H54 (cell line): ENCODE measurements at regions not wholly inside any gene's neighbourhood (a gene's known extent, or its start where the extent isn't known, plus 50 kb on each side); places are given as distances from the start of the nearest gene placed in this dataset.

ENCODE experiments used
- DNase-seq: peaks from one replicate; pipeline ENCODE4 v3.0.0; 2011; ENCODE audit warnings: low spot score, mixed read lengths; ENCODE audit not compliant: insufficient read length
- FAIRE-seq: peaks from 3 replicates; lab custom pipeline; 2011; peaks lifted over from hg19 to GRCh38; lab: Jason Lieb, UNC
- POLR2A ChIP-seq: IDR thresholded peaks from 2 replicates; pipeline ENCODE4 v1.6.1; 2011; ENCODE audit warnings: low read depth, mild to moderate bottlenecking, low read length

GRCh38 chr1:219670426-219671149 is 57.7 kb upstream of the ZC3H11B start:
- DNase-seq (no peak), FAIRE-seq (no peak)
- no peak for TF ChIP-seq POLR2A

- FAIRE-seq (no peak), DNase-seq (no peak)
- TF ChIP-seq POLR2A, result no peak
Measured at GRCh38 chr1:219669556-219669955, 56.7 kb upstream of the ZC3H11B start.

- FAIRE-seq (no peak), DNase-seq (no peak)
- no peak for TF ChIP-seq POLR2A
Measured at GRCh38 chr1:219669042-219669441, 56.1 kb upstream of the ZC3H11B start.

- DNase-seq (no peak), FAIRE-seq (no peak)
- TF ChIP-seq POLR2A, result no peak
Measured at GRCh38 chr1:219668446-219668845, 55.5 kb upstream of the ZC3H11B start.

GRCh38 chr1:219666242-219666641 is 53.3 kb upstream of the ZC3H11B start:
- no peak for DNase-seq
- no peak for FAIRE-seq
- no peak for TF ChIP-seq POLR2A

- DNase-seq (no peak), FAIRE-seq (no peak)
- no peak for TF ChIP-seq POLR2A
Measured at GRCh38 chr1:219665089-219665488, 52.2 kb upstream of the ZC3H11B start.

- no peak for TF ChIP-seq POLR2A
- no peak for DNase-seq
- no peak for FAIRE-seq
Measured at GRCh38 chr1:219664310-219665029, 51.6 kb upstream of the ZC3H11B start.
